ENCODE measurements at regions not wholly inside any gene's neighbourhood (a gene's known extent, or its start where the extent isn't known, plus 50 kb on each side); places are given as distances from the start of the nearest gene placed in this dataset.

- intact Hi-C loops (cut with micrococcal nuclease), result no loop called here
- no peak for DNase-seq
- no peaks in the 10 kb centered on the region for H3K9me3 ChIP-seq (replicated peaks in 1 of 2; ENCODE audit: control insufficient read depth in 1 of 2, insufficient read depth in 1 of 2, low read length in 2 of 2)
- no peak overlapping the region for H3K4me2 ChIP-seq (replicated peaks; ENCODE audit: extremely low read depth, low read length, poor library complexity, severe bottlenecking)
- Mint-ChIP-seq H3K27me3 (ENCODE audit: low read depth in 3 of 3) (no peaks in the 10 kb centered on the region), H3K36me3 (no peaks in the 10 kb centered on the region), H3K9me3 (peaks cover 0 to 5% (median 0%) of the 10 kb centered on the region in 7 donors), H3K4me3 (no peak overlapping the region), H3K27ac (no peak overlapping the region), H3K4me1 (no peaks in the 10 kb centered on the region)
- H4K20me1 ChIP-seq (ENCODE audit: insufficient read depth, low read length), result no peaks in the 10 kb centered on the region
- no peak overlapping the region for H2AFZ ChIP-seq (ENCODE audit: insufficient read depth, low read depth, low read length, poor library complexity, severe bottlenecking)
- no peaks in the 10 kb centered on the region for H3K36me3 ChIP-seq (replicated peaks in 1 of 2; ENCODE audit: control insufficient read depth in 1 of 2, insufficient read depth in 2 of 2, low read length in 2 of 2)
- no CpG with 5 or more reads among the region's 2 CpGs for WGBS (ENCODE audit: insufficient coverage)
- no peak overlapping the region for H3K4me3 ChIP-seq (replicated peaks in 1 of 3; ENCODE audit: low read depth in 2 of 3, low read length in 3 of 3)
- no peaks in the 10 kb centered on the region for H3K27me3 ChIP-seq (ENCODE audit: control insufficient read depth in 2 of 2, insufficient read depth in 2 of 2, low read length in 2 of 2)
- no peak overlapping the region for H3K27ac ChIP-seq (ENCODE audit: low read depth in 1 of 2, low read length in 2 of 2)
- H3K79me2 ChIP-seq (ENCODE audit: insufficient read depth, low read length), result no peaks in the 10 kb centered on the region
- H3K9ac ChIP-seq (ENCODE audit: insufficient read depth, low read length, poor library complexity, severe bottlenecking), result no peak overlapping the region
- TF ChIP-seq CTCF (IDR thresholded peaks at IDR 0.05), result no peak
- no peaks in the 10 kb centered on the region for H3K4me1 ChIP-seq (ENCODE audit: control insufficient read depth in 1 of 2, insufficient read depth in 2 of 2, low read length in 2 of 2)
Measured at GRCh38 chrX:82748906-82749505, 759.1 kb upstream of the POU3F4 start.

GRCh38 chrX:82756272-82756671 lies 751.8 kb upstream of the POU3F4 start:
- intact Hi-C loops (cut with micrococcal nuclease), result no loop called here
- Histone ChIP-seq H3K36me3 (replicated peaks in 1 of 2; ENCODE audit: control insufficient read depth in 1 of 2, insufficient read depth in 2 of 2, low read length in 2 of 2) (no peaks in the 10 kb centered on the region), H2AFZ (ENCODE audit: insufficient read depth, low read depth, low read length, poor library complexity, severe bottlenecking) (no peak overlapping the region), H3K4me1 (ENCODE audit: control insufficient read depth in 1 of 2, insufficient read depth in 2 of 2, low read length in 2 of 2) (no peaks in the 10 kb centered on the region), H3K9me3 (replicated peaks in 1 of 2; ENCODE audit: control insufficient read depth in 1 of 2, insufficient read depth in 1 of 2, low read length in 2 of 2) (no peaks in the 10 kb centered on the region), H3K4me2 (replicated peaks; ENCODE audit: extremely low read depth, low read length, poor library complexity, severe bottlenecking) (no peak overlapping the region), H3K27me3 (ENCODE audit: control insufficient read depth in 2 of 2, insufficient read depth in 2 of 2, low read length in 2 of 2) (no peaks in the 10 kb centered on the region), H3K9ac (ENCODE audit: insufficient read depth, low read length, poor library complexity, severe bottlenecking) (no peak overlapping the region), H3K79me2 (ENCODE audit: insufficient read depth, low read length) (no peaks in the 10 kb centered on the region), H4K20me1 (ENCODE audit: insufficient read depth, low read length) (no peaks in the 10 kb centered on the region), H3K4me3 (replicated peaks in 1 of 3; ENCODE audit: low read depth in 2 of 3, low read length in 3 of 3) (no peak overlapping the region), H3K27ac (ENCODE audit: low read depth in 1 of 2, low read length in 2 of 2) (no peak overlapping the region)
- H3K4me1 Mint-ChIP-seq, result no peaks in the 10 kb centered on the region
- peaks cover 0 to 5% (median 2%) of the 10 kb centered on the region in 7 donors for H3K9me3 Mint-ChIP-seq
- no peak for TF ChIP-seq CTCF (IDR thresholded peaks at IDR 0.05)
- H3K27me3 Mint-ChIP-seq (ENCODE audit: low read depth in 3 of 3), result peaks cover 0 to 4% (median 0%) of the 10 kb centered on the region in 3 donors
- no peak for DNase-seq
- H3K36me3 Mint-ChIP-seq, result no peaks in the 10 kb centered on the region
- peak overlapping the region in 1 of 7 donors; percentile 12 for H3K27ac Mint-ChIP-seq
- 88% methylated on average over 1 of the region's 6 CpGs for WGBS (ENCODE audit: insufficient coverage)
- no peak overlapping the region for H3K4me3 Mint-ChIP-seq
